Non-pigmented ciliary epithelial cell (primary cell): ENCODE measurements at regions not wholly inside any gene's neighbourhood (a gene's known extent, or its start where the extent isn't known, plus 50 kb on each side); places are given as distances from the start of the nearest gene placed in this dataset.

ENCODE experiments used
- DNase-seq: peaks from one replicate; pipeline ENCODE4 v3.0.0-alpha.2; 2010; ENCODE audit warnings: low read depth

DNA sequence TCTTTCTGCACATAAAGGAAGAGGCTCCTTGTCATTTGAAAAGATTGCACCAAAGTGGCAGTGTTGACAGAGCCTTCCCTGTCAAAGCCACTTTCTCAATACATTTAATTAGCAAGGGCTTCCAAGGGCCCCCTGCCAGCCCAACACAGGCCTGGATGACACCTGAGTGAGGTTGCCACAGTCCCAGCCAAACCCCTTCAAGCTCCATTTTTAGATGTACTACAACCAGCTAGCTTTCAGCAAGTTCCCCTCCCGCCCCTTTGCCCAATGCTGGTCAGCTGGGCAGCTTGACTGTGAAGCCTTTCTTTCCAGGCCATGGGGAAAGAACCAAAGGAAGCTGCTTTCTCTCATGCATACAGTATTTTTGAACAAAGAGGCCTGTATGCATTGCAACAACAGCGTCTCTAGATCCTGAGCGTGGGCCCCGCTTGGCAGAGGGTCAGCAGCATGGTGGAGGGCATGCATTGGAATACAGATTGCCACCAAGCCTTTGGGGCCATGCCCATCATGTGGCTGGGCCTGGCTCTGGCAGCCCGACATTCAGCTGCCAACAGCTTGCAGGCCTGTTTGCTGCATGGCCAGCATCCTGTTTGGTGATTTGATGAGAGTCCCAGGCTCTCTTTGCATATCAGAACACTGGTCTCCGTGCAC lies 261.1 kb upstream of the GATB start:
- no peak for DNase-seq

DNA sequence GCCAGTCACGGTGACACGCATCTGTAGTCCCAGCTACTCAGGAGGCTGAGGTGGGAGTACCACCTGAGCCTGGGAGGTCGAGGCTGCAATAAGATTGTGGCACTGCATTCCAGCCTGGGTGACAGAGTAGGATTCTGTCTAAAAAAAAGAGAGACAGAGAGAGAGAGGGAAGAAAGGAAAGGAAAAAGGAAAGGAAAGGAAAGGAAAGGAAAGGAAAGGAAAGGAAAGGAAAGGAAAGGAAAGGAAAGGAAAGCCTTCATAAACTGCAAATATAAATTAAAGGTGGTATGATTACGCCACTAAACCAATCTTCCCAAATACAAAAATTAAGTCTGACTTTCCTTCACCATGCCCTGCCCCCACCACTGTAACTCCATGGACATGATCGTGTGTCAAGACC lies 259.3 kb upstream of the GATB start:
- DNase-seq: no peak

DNA sequence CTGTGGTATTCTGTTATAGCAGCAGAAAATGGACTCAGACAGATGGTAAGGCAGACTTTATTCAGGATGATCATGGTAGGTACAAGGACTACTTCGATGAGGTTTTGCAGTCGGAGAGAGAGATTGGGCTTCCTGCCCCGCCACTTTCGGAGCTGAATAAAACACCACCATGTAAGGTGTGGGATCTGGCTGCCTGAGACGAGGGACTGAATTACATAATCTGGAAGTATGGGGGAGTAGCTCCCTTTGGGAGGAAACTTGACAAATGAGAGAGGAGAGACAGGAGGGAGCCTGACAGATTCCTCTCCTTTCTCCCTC lies 255.5 kb upstream of the GATB start:
- DNase-seq: no peak

DNA sequence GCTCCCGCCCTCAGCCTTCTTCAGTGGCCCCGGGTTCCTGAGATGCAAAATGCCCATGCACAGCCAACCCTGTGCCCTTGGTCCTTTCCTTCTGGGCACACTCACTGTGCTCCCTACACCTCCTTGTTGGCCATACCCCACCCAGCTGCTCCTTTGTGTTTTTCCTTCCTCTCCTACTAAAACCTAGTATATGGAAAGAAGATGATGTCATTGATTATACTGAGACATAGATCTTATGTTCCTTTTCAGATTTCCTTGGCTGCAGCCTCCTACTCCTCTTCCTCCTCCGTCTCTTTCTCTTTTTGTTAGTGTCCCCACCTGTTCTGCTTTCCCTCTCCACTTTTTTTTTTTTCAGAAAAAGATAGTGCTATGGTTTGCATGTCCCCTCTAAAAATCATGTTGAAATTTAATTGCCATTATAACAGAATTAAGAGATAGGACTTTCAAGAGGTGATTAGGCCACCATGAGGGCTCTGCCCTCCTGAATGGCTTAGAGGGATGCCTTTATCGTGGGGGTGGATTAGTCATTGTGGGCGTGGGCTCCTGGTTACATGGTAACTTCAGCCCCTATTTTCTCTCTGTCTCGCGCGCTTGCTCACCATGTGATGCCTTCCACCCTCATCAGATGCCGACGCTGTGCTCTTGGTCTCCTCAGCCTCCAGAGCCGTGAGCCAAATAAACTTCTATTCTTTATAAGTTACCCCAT lies 254.9 kb upstream of the GATB start:
- no peak for DNase-seq

DNA sequence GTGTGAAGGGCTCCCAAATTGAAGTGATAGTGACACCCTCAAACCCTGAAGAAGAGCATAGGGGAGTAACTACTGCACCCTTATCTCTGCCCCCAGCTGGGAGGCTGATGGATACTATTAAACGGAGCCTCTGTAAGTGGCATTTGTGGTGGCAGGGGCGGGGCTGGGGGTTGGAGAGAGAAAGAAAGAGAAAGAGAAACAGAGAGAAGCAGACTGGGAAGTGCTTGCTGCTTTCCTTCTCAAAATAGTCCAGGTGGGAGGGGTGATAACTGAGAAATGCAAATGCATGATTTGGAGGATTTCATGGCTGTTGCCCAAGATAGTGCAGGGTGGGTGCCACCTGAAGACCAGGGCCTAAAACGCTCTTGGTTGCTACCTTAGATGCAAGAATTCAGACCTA lies 253.5 kb upstream of the GATB start:
- no peak for DNase-seq

DNA sequence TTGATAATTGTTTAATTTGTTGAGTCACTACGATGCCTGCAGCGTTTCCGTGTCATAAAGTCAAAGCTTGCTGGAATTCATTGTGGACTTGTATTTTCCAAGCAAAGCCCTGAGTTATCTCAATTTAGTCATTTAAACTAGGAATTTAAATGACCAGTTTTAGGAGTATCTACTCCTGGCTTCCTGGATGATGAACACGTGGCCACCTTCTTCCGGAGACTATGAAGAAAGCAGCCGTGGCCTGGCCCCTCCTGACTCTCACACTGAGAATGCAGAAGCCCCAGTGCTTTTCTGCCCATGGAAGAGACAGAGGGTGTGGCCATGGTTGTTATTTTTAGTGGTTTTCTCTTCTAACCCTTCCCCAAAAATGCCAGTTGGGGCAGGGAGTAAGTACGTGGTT lies 250.7 kb upstream of the GATB start:
- DNase-seq: no peak

DNA sequence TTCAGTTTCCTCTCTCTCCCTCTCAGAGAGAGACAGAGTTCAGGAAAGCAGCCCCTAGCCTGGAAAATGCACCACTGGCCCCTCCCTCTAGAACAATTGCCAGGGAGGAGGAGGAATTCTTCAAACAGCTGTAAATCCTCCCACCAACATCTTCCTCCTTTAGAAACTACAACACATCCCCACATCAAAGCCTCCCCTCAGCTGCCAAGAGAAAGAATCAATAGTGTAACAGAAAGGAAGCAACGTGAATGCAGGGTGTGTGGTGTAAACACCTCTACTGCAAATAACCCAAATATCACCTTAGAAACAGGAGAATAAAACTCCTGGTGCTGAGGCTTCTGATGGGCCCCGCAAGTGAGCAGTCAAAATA lies 249.9 kb upstream of the GATB start:
- DNase-seq: no peak

DNA sequence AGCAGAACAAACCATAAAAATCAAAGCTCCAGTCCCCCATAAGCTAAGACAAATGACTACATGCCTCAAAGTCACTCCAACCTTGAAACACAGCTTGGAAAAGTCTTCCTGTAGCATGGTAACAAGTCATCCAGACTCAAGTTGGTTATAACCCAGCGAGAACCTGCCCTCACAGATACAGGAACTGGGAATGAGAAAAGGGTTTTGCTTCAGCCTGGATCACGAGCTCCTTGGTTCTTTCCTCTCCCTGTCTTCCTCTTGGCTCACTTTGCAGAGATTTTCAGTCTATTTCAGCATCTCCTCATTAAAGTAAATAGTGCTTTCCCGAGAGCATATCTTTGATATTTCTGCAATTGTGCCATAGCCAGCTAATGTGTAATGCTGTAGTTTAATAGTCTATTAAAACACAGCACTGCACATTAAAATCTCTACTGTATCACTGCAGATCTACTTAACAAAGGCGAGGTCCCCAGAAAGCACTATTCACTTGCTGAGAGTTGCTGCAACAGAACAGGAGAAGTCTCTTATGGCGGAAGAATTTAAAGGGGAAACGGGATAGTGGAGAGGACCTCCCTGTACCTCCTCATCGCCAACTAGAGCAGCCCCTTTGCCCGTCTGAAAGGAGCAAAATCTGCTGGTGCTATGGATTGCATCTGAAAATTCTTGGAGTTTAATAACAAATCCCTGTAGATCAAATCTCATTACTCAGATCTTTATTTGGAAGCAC lies 249.3 kb upstream of the GATB start:
- no peak for DNase-seq

DNA sequence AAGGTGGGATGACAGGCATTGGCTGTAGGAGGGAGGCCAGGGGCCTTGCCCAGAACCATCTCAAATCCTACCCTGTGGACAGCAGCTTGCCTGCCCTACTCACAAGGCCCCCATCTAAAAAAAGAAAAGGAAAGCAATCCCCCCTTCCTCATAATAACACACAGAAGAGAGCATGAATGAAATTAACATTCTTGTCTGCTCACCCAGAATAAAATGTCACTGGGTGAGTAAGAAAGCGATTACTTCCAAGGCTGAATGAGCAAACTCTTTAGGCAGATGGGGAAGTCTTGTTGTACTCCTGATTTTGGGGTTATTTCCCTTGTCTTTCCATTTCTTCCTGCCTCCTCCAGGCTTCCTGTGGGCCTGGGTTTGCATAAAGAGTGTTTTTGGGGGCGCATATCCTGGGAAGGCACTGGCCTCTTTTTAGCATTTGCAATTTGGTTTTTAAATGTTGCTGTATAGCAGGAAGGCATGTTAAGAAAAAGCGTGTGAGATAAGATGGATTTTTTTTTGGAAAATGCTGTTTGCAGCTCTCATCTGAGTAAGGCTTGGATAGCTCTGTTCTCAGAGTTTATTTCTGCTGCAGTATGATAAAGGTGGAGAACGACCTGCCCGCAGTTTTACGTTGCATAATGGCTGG lies 248.3 kb upstream of the GATB start:
- no peak for DNase-seq

DNA sequence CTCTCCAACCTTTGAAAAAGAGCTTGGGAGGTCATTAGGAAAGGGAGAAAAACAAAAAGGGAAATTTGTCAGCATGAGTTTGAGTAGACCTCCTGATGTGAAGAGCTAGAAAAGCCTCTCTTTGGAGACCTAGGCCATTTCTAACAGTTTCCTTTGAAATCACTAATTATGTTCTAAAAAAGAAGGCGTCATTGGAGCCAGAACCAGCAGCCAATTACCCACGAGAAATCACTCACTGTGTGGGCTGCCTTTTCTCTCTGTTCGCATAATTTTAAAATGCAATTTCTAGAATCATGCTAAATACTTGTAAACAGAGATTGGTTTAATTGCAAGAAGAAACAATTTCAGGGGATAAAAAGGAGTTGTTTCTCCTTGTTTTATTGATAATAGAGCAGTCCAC lies 246.3 kb upstream of the GATB start:
- no peak for DNase-seq

DNA sequence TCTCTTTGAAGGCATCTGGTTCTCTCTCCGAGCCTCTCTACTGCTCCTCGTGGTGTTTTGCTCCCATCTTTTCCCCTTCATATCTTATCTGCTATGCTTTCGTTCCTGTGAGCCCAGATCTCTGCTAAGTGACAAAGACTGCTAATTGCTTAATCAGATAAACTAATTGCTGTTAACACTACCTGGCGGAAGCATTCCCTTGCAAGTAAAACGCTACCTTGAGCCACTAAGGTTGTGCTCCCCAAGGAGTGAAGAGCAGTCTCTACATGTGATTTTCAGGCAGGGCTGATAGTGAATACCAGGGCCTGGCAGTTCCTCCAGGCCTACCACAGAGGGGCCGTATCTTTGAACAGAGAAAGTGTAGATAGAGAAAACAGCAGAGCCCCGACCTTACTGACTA lies 244.0 kb upstream of the GATB start:
- no peak for DNase-seq

DNA sequence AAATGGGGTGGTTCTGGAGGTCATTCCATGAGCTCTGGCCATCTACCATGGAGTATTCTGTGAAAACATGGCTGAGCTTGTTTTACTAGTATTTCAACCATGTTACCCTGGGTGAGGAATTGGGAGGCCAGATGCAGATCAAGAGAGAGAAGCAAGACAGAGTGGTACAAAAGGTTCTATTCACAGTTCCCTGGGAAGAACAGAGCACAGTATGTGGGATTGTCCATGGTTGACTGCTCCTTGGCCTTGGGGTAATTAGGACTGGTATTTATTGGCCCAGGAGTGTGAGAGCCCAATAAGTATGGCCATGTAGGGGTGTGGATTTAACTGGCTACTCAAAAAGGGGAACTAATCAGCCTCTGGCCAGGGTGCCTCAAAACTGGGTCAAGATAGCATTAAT lies 239.7 kb upstream of the GATB start:
- DNase-seq: no peak

DNA sequence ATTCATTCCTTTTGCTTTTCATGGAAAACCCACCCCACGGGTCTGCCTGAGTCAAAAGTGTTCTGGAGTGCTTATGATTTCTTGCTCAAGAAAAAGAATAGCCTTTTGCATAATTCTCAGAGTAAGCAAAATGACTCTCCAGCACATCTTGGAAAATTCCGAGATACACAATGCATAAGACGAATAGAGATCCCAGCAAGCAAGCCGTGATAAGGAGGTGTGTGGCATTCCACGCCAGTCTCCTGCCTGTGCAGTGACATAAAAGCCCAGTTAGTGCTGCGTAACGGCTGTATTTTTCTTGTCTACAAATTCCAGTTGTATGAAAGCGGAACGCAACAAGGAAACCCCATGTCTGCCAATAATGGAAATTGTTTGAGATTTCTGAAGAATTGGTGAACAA lies 237.9 kb upstream of the GATB start:
- no peak for DNase-seq

DNA sequence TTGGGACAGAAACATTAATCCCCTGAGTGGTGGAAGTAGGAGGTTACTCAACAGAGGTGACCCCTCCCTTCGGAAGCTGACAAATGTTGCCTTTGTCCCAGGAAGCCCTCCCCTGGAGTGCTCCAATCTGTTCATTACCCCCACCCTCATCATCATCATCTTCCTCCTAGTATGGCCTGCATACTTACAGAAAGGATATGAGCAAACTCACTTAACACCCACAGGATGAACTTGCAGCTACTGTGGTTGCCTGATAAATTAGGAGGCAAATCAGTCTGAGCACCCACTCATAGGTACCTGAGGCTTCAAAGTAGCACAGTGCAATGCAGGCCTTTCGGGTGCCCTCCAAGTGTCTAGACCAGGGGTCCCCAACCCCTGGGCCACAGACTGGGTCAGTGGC lies 236.7 kb upstream of the GATB start:
- no peak for DNase-seq

DNA sequence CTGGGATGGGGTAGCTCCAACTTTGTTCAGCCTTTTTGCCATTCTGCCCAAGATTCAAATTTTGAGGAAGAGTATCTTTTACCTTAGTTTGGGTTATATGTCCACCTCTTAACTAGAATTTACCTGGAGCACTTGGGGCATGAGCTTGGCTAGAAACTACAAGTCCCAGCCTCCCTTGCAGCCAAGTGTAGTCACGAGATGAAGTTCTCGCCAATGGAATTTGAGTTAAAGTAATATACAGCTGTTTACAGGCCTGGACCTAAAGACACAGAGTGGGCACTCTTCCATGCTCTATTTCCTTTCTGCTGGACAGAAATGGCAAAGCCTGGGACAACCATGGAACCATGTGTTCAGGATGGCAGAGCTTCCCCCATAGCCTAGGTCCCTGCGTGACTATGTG lies 233.6 kb upstream of the GATB start:
- DNase-seq: no peak

DNA sequence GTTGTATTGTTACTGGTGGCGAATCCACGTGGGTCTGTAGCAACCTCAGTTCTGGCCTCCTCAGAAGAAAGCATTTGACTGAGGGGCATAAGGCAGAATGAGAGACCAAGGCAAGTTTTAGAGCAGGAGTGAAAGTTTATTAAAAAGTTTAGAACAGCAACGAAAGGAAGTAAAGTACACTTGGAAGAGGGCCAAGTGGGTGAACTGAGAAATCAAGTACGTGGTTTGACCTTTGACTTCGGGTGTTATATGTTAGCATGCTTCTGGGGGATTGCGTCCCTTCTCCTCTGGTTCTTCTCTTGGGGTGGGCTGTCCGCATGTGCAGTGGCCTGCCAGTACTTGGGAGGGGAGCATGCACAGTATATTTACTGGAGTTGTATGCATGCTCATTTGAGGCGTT lies 232.7 kb upstream of the GATB start:
- no peak for DNase-seq

DNA sequence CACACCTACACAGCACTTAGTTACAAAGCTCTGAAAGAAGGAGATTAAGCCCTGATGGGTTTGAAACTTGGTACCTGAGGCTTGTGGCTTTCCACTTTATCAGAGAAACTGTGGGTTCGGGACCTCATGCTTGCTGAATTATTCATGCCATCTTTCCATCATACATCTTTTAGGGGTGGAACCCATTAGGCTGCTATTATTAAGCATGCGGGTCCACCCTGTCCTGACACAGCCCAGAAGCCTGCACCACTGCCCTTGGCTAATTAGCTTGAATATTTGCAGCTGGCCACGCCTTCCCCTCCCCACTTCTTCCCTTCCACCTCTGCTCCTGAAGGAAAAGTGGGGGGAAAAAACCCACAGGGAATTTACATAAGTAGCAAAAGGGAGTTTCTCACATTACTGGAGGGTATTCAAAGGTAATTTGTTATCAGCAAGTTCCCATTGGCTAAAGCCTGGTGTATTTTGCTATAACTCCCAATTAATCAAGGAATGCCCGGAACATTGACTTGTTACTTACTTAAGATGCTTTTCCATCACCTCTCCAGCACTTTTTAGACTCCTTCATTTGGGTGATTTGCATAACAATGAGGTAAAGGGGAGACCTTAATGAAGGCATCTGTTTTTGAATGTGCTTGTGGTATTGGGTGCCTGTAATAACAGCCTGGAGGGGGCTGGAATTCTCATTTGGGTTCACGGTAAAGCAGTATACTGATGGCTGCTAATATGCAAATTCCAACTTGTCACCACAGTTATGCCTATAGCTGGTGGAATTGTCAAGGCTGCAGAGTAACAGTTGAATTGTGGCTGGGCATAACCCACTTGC lies 231.7 kb upstream of the GATB start:
- DNase-seq: no peak

DNA sequence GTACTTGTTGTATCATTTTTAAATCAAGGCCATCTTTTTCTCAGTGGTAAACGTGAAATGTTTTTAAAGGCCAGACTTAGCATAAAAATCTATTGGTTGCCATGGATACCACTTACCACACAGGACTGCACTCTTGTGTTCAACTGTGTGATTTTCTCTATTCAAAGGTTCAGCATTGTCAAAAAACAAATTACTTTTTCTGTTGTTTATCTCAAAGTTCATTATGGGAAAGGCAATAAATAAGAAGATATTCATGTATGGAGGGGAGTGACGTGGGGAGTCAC lies 231.0 kb upstream of the GATB start:
- no peak for DNase-seq

DNA sequence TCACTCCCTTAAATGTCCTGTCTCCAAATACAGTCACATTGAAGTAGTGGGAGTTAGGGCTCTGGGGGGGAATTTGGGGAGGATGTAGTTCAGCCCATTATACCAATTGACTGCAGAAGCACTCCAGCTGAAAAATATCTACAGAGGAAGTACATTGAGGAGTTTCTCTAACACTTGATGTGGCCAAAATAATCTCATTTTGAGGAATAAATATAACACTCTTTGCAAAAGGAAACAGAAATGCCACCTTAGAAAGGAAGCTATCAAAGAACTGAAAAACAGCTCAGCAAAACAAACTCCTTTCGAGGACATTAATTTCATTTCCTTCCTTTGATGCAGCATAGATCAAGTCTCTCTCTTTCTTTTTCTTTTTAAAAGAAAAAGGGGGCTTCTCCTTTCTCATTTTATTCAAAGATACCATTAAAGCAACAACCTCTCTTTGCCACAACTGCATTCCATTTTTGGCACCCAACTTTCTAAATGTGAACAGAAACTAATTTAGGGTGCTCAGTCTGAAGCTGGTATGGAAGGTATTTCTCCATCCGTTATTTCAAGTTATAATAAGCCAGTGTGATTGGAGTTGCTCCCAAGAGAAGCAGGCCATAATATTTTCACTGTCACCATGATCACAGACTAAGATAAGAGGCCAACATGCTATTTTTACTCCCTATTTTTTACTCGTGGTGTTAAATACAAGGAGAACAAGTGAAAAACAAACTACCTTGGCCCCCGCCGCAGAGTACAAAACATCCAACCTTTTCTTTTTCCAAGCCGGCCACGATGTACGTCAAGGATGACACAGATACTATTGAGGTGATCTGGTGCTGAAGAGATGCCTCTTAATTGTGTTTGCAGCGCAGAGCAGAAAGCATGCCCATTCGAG lies 230.4 kb upstream of the GATB start:
- DNase-seq: no peak

DNA sequence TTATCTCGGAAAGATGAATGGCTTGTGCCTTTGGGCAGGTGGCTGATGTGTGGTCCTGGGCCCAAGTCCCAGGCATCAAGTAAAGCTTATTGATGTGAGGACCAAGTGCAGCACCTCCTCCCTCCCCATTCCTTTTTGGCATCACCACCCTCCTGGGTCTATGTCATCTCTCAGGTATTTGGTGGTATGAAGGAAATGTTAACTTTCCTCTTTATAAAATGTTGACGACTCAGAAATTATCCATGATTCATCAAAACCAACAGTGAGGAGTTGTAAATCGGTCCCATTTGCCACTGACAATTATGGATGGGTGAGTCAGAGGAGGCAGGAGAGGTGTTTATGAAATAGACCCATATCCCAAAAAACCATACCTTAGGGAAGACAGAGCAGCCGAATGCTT lies 229.4 kb upstream of the GATB start:
- no peak for DNase-seq

DNA sequence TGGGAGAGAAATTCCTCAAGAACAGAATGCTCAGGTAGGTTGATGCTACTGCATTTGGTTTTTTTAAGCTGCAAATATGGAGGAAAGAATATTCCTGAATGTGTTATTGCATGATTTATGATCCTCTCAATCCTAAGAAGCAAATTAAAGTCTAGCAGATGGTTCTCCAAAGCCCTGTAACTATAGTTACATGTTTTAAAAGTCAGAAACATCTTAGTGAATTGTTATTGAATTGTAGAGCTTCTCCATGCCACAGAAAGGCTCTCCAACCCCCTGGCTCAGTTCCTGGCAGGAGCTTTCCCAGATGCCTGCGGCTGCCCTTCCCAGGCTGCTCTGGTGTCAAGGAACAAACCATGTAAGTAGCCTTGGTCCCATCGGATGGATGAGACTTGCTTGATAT lies 227.8 kb upstream of the GATB start:
- DNase-seq: no peak

DNA sequence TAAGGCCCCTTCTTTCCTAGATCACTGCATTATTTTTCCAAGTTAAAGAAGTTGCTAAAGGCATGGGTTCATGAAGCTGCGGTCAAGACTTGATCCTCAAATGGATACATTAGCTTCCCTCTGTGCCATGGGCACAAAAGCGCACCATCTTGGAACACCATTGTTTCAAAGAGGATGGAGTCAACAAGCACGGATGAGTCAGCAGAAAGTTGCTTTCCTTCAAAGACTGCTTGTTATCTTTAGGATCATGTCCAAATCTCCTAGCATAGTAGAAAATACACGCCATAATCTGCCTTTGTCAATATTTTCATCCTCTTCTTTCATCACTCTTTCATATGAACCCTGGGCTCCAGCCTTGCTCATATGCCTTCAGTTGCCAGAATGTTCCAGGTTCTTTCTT lies 226.8 kb upstream of the GATB start:
- no peak for DNase-seq
